NCI-H748 treated with DMSO at 0.1 percent for 48 hours (cell line): ENCODE measurements at regions not wholly inside any gene's neighbourhood (a gene's known extent, or its start where the extent isn't known, plus 50 kb on each side); places are given as distances from the start of the nearest gene placed in this dataset.

ENCODE experiments used
- DNase-seq: peaks from one replicate; lab custom pipeline; 2025; lab: John Stamatoyannopoulos, UW

DNA sequence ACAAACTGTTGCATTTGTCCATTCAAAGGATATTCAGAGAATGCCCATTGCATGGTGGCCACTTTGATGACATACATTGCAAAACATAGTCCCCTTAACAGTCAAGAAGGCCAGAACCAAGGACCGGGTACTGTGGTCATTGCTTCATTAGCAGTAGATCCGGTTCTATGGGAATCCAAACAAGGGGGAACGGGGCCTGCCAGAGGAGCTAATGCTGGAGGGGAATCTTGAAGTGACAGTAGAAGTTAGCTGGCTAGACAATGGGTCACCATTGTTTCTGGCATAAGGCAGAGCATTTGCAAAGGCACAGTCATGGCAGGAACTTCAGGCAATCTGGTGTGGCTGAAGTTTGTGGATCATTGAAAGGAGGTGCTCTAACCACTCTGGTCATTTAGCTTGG is 279.7 kb downstream of the SS18 start:
- DNase-seq: no peak

GRCh38 chr18:25805939-25806338 is 284.5 kb downstream of the SS18 start:
- no peak for DNase-seq

GRCh38 chr18:25805323-25805722 is 285.1 kb downstream of the SS18 start:
- no peak for DNase-seq

GRCh38 chr18:25799231-25799630 is 291.2 kb downstream of the SS18 start:
- DNase-seq: no peak

DNA sequence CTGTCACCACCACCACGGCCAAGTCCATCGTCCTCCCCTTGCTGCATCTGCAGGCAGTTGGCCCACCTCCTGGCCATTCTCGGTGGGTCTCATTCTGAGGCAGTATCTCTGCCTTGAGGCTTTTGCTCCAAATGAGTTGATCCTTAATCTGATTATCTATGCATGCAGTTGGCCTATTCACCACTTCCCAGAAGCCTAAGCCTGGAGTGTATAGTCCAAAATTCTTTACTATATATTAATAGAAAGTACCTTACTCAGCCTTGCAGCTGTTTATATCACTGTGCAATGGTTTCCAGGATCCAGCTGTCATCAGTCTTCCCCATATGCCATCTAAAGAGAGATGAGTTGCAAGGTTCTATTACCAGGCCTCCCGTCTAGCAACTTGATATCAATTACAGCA is 292.4 kb downstream of the SS18 start:
- DNase-seq: no peak

GRCh38 chr18:25795213-25795612 is 295.2 kb downstream of the SS18 start:
- no peak for DNase-seq

- DNase-seq: no peak
These were observed 303.1 kb downstream of the SS18 start for GRCh38 chr18:25787276-25787675.

- DNase-seq: no peak
These were observed 303.7 kb downstream of the SS18 start for GRCh38 chr18:25786758-25787157.

DNA sequence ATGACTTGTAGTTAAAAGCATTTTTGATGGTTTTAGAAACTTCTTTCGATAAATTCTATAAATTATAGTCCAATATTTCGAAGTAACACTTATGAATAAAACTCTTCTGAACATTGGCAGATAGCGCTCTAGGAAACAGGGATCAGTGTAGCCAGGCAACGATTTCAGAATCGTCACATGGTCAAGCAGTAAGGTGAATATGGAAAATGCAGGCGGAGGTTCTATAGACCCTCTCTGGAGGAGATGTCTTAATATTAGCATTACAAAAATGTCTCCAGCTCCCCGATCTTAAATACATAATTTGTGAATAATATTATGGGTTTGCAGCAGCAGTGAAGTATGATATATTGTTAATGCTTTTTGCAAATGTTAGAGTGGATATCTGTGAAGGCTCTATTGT is 310.3 kb downstream of the SS18 start:
- no peak for DNase-seq

DNA sequence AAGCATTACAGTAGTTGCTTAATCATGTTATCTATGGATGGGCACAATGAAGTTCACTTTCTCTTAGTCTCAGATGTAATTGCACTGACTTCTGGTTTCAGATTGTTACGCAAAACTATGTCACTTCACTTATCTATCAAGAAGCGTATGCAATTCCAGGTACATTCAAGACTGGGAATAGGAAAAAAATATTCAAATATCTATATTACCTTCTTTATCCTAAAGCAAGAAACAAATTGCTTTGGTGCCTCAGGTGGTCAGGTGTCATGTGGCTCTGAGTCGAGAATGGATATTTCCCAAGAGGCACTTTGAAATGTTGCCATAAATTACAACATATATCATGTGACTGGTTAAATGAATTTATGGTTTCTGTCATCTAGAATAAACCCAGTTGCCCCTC is 318.6 kb downstream of the SS18 start:
- DNase-seq: no peak

DNA sequence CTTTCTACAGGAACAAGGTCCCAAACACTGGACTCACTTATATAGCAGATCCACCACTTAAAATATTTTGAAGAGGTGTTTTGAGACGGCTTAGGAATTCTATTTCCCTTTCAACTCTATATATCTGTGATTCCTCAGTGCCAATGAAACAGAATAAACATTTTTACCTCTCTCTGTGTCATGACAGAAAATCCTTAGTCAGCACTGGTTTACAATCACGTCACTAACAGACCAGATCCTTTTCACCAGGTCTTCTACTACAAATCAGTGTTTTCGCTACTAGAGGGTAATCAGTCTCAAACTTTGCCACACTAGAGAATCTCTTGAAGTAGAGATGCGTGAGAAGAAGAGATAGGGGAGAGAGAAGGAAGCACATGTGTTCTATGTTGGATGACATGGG is 325.6 kb downstream of the SS18 start:
- DNase-seq: no peak

GRCh38 chr18:25759111-25759510 is 331.3 kb downstream of the SS18 start:
- no peak for DNase-seq

DNA sequence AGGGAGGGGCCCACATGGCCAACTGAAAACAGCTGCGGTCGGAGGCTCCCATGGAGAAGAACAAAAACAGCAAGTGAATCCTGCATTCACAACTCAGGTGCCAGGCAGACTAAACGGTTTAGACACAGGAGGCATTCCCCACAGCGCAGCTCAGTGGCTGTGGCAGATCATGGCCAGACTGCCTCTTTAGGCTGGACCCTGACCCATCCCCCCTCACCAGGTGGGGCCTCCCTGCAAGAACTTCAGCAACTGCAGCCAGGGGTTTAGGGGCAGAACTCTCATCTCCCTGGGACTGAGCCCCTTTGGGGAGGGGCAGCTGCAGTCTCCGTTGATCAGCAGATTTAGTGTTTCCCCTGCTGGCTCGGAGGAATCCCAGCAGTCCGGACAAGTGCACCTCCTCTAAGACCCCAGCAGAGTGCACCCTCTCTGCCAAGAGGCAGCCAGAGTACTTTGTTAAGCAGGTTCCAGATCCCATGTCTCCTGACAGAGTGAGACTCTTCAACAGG is 346.7 kb downstream of the SS18 start:
- no peak for DNase-seq

- no peak for DNase-seq
These were observed 351.0 kb downstream of the SS18 start for GRCh38 chr18:25739376-25739775.

- no peak for DNase-seq
These were observed 352.6 kb downstream of the SS18 start for GRCh38 chr18:25737710-25738311.

- DNase-seq: no peak
These were observed 353.9 kb downstream of the SS18 start for GRCh38 chr18:25736516-25736915.

DNA sequence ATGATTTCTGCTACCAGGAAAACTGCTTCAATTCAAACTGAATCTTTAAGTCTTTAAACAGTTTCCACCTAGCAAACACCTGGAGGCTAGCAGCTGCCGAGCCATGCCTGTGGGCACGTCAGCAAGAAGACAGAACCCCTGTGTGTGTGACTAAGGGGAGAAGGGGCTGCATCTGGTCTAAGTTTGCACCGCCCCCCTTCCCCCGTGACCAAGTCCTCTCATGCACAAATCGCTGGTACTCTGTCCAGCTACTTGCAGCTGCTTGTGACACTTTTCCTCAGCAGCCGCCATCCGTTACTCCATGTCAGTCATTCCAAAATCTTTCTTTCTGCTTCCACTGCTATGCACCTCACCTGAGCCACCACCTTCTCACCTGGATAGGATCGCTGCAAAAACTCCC is 355.0 kb downstream of the SS18 start:
- no peak for DNase-seq

DNA sequence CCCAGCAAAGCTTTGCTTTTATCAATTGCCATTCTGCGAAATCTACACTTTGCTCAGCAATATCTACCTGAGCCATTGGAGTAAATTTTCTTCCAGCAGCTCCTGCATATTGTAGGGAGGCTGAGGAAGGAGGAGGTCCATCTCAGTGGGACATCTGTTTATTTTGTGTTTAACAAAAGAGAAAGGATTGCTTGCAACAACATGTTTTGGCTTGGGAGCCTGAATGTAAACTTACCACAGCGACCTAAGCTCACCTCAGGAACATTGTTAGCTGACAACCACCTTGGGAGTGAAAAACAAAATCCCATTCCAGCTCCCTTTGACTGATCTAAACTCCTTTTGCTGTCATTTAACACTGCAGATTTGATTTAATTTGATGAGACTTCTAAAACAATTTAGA is 356.1 kb downstream of the SS18 start:
- peak; percentile 10 for DNase-seq

GRCh38 chr18:25732862-25733261 is 357.6 kb downstream of the SS18 start:
- no peak for DNase-seq

DNA sequence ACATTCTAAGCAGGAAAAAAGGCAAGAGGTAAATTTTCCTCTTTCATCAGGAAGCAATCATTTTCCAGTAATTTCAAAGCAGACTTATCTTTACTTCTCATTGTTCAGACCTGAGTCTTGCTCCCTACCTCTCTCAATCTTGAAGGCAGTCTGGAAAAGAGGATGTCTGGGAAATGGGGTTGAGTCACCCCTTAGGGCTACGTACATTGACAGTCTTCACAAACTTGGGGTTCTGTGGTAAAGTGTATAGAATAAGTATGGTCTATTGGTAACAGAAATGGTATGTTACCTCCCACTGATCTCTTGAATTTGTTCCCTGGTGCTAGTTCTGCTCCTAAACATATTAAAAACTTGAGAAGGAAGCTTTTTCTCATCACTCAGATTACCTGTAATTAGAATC is 361.3 kb downstream of the SS18 start:
- no peak for DNase-seq

DNA sequence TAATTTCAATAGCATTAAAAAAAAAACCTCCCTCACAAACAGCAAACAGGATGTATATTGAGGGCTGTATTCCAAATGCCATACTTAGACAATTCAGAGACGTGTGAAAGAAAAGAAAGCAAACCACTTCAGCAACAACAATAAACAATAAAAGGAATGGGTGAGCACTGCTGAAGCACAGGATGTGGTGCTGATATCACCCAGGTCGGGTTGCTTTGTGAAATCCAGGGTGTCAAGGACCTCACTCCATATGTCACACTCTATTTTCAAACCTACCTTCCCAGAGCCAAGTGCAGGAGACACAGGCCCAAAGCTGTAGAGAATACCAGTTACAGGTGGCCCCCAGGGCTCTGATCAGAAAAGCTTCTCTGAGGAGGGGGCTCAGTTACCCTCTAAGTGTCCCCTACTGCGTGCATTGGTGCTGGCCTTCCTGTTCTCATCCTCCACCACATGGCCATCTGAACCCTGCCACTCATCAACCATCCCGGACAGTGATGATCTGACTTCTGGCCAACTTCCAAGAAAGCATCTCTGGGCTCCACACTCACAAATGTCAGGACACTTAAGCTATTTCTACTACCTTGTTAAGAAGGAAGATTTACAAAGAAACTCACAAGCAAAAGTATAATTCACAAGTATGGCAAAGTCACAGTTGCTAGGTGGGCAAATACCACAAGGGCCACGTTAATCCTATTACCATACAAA is 363.0 kb downstream of the SS18 start:
- no peak for DNase-seq

- no peak for DNase-seq
These were observed 364.1 kb downstream of the SS18 start for GRCh38 chr18:25726298-25726697.

DNA sequence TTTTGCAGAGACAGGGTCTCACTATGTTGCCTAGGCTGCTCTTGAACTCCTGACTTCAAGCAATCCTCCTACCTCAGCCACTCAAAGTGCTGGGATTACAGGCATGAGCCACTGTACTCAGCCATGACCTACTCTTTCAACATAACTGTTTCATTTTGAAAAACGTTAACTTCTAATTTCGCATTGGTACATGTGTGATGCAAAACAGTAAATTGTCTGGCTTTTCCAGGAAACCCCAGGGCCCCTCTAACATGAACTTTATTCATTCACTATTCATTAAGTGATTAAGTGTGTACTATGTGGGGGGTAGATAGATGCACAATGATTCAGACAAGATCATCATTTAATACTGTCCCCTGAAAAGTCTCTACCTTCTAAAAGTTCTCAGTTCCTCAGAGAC is 364.9 kb downstream of the SS18 start:
- DNase-seq: no peak

GRCh38 chr18:25724997-25725396 is 365.4 kb downstream of the SS18 start:
- DNase-seq: no peak
